ENCODE measurements at regions not wholly inside any gene's neighbourhood (a gene's known extent, or its start where the extent isn't known, plus 50 kb on each side); places are given as distances from the start of the nearest gene placed in this dataset.

DNA sequence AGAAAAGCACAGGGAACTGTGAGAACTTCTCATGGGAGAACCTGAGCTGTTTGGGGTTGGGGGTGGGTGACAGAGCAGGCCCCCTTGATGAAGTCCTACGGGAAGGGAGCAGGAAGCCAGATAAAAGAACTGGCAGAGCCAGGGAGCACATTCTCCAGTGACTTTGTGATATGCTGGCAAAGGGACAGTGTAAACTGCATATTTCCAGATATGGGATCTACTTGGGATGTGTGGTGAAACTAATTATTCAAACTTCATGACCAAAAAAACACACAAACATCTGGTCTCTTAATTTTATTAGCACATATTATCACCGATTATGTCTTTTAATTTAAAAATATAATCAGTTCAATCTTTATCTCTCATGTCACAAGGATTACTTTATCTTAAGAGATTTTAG, 266.0 kb downstream of the PAPSS1 start:
- TF ChIP-seq, protein P1, sequence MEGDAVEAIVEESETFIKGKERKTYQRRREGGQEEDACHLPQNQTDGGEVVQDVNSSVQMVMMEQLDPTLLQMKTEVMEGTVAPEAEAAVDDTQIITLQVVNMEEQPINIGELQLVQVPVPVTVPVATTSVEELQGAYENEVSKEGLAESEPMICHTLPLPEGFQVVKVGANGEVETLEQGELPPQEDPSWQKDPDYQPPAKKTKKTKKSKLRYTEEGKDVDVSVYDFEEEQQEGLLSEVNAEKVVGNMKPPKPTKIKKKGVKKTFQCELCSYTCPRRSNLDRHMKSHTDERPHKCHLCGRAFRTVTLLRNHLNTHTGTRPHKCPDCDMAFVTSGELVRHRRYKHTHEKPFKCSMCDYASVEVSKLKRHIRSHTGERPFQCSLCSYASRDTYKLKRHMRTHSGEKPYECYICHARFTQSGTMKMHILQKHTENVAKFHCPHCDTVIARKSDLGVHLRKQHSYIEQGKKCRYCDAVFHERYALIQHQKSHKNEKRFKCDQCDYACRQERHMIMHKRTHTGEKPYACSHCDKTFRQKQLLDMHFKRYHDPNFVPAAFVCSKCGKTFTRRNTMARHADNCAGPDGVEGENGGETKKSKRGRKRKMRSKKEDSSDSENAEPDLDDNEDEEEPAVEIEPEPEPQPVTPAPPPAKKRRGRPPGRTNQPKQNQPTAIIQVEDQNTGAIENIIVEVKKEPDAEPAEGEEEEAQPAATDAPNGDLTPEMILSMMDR (IDR thresholded peaks at IDR 0.05), result no peak
- TF ChIP-seq POLR2A (IDR thresholded peaks at IDR 0.05), result no peak
